GM12872 (cell line): ENCODE measurements at regions not wholly inside any gene's neighbourhood (a gene's known extent, or its start where the extent isn't known, plus 50 kb on each side); places are given as distances from the start of the nearest gene placed in this dataset.

Source experiments
- TF ChIP-seq, protein P1 (sequence below): IDR thresholded peaks from 3 replicates; pipeline ENCODE4 v1.5.1; 2011; ENCODE audit warnings: low read depth, mild to moderate bottlenecking, low read length, moderate library complexity; ENCODE audit not compliant: insufficient read depth

DNA sequence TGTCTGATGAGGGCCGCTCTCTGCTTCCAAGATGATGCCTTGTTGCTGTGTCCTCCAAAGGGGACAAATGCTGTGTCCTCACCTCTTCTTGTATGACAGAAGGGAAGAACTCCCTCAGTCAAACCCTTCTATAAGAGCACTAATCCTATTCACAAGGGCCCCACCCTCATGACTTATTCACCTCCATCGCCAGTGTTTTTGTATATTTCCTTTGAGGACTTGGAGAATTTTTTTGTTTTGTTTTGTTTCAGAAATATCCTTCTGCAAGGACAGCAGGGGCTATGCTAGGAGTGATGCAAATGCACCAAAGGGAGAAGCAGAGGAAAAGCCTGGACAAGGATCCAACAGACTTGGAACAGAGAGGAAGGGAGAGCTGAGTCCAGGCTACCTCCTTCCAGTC is 214.4 kb downstream of the TLE3 start:
- TF ChIP-seq, protein P1, sequence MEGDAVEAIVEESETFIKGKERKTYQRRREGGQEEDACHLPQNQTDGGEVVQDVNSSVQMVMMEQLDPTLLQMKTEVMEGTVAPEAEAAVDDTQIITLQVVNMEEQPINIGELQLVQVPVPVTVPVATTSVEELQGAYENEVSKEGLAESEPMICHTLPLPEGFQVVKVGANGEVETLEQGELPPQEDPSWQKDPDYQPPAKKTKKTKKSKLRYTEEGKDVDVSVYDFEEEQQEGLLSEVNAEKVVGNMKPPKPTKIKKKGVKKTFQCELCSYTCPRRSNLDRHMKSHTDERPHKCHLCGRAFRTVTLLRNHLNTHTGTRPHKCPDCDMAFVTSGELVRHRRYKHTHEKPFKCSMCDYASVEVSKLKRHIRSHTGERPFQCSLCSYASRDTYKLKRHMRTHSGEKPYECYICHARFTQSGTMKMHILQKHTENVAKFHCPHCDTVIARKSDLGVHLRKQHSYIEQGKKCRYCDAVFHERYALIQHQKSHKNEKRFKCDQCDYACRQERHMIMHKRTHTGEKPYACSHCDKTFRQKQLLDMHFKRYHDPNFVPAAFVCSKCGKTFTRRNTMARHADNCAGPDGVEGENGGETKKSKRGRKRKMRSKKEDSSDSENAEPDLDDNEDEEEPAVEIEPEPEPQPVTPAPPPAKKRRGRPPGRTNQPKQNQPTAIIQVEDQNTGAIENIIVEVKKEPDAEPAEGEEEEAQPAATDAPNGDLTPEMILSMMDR, result no peak

GRCh38 chr15:69885173-69885955 is 212.4 kb downstream of the TLE3 start:
- TF ChIP-seq, protein P1, result no peak

- TF ChIP-seq, protein P1, result no peak
Measured at GRCh38 chr15:69887009-69887408, 210.7 kb downstream of the TLE3 start.

- TF ChIP-seq, protein P1, result no peak
Measured at GRCh38 chr15:69887553-69887952, 210.2 kb downstream of the TLE3 start.

DNA sequence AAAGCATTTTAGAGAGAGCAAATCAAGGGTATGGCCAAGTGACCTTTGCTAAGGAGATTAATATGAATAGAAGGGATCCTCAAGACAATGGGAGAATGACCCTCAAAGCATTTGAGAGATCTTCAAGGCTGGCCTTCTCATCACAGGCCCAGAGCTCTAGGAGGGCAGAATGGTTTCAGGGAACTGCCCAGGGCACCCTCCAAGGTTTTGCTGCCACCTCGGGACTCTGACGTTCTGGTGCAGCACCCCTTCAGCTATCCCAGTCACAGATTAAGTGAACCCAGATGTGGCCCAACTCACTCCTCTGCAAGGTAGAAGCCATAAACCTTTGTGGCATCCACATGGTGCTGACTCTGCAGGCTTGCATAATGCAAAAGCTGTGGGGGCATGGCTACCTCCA is 209.3 kb downstream of the TLE3 start:
- TF ChIP-seq, protein P1, result no peak

- TF ChIP-seq, protein P1, result no peak
Measured at GRCh38 chr15:69891070-69891536, 206.6 kb downstream of the TLE3 start.

DNA sequence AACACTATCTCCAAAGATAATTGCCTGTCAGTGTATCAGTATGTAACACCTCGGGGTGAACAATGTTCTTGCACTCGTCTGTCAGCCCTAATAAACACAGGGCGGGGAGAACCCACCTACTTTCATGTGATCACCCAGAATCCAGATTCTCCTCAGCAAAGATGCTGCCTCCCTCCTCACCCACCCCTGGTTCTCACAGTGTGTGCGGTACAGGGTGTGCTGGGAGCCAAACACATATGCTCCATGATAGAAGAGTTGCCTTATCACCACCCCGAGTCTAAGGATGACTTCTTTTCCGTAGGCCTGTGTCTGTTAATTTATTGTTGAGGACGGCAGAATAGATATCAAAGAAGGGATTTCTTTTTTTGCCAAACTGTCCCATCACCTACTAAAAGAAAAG is 206.1 kb downstream of the TLE3 start:
- TF ChIP-seq, protein P1, result no peak
